Neuronal stem cell (in vitro differentiated cells): ENCODE measurements at regions not wholly inside any gene's neighbourhood (a gene's known extent, or its start where the extent isn't known, plus 50 kb on each side); places are given as distances from the start of the nearest gene placed in this dataset.

Experiments used
- DNase-seq: peaks from one replicate; pipeline ENCODE4 v3.0.0-alpha.2; 2013; ENCODE audit warnings: low spot score
- H2AFZ ChIP-seq: one replicate; pipeline ENCODE4 v1.6.1; 2013; ENCODE audit warnings: mild to moderate bottlenecking, low read length, inconsistent platforms
- H2AK5ac ChIP-seq: 2 replicates; pipeline ENCODE4 v1.6.1; 2013; ENCODE audit warnings: low read depth, mild to moderate bottlenecking, inconsistent platforms, low read length, moderate library complexity, mixed read lengths
- H2BK120ac ChIP-seq: 2 replicates; pipeline ENCODE4 v1.6.1; 2013; ENCODE audit warnings: low read depth, mild to moderate bottlenecking, inconsistent platforms, low read length, moderate library complexity, mixed read lengths
- H2BK12ac ChIP-seq: one replicate; pipeline ENCODE4 v1.6.1; 2013; ENCODE audit warnings: low read length, inconsistent platforms
- H2BK15ac ChIP-seq: 2 replicates; pipeline ENCODE4 v1.6.1; 2013; ENCODE audit warnings: mild to moderate bottlenecking, low read length, inconsistent platforms, mixed read lengths
- H2BK5ac ChIP-seq: one replicate; pipeline ENCODE4 v1.6.1; 2013; ENCODE audit warnings: inconsistent platforms, mild to moderate bottlenecking, low read length, moderate library complexity
- H3K14ac ChIP-seq: one replicate; pipeline ENCODE4 v1.6.1; 2013; ENCODE audit warnings: low read length, inconsistent platforms
- H3K18ac ChIP-seq: 2 replicates; pipeline ENCODE4 v1.6.1; 2013; ENCODE audit warnings: low read length, inconsistent platforms
- H3K23ac ChIP-seq: 2 replicates; pipeline ENCODE4 v1.6.1; 2013; ENCODE audit warnings: low read depth, mild to moderate bottlenecking, mixed read lengths, low read length, inconsistent platforms; ENCODE audit not compliant: poor library complexity
- H3K27ac ChIP-seq: replicated peaks from 3 replicates; pipeline ENCODE4 v1.5.1; 2013; ENCODE audit warnings: low read length, inconsistent platforms
- H3K27me3 ChIP-seq, 3 experiments: 2 replicates each; pipeline ENCODE4 v1.6.1; 2013; ENCODE audit warnings: low read length in 3 of 3, mild to moderate bottlenecking in 2 of 3, inconsistent platforms in 1 of 3, low read depth in 1 of 3, mixed read lengths in 1 of 3, moderate library complexity in 1 of 3; ENCODE audit not compliant: control insufficient read depth in 3 of 3, insufficient read depth in 3 of 3
- H3K36me3 ChIP-seq, 2 donors: replicated peaks in 1 of 2; 2 replicates each; pipeline ENCODE4 v1.6.1; 2013; ENCODE audit warnings: low read length in 2 of 2; ENCODE audit not compliant: control insufficient read depth in 2 of 2, insufficient read depth in 2 of 2
- H3K4ac ChIP-seq: 2 replicates; pipeline ENCODE4 v1.6.1; 2013; ENCODE audit warnings: inconsistent platforms, mild to moderate bottlenecking, low read length, moderate library complexity
- H3K4me1 ChIP-seq, 2 donors: 1 replicate in 1 of 2; 2 replicates in 1 of 2; pipeline ENCODE4 v1.6.1; 2013; ENCODE audit warnings: low read length in 2 of 2, low read depth in 1 of 2; ENCODE audit not compliant: control insufficient read depth in 2 of 2, insufficient read depth in 1 of 2
- H3K4me2 ChIP-seq: one replicate; pipeline ENCODE4 v1.6.1; 2013; ENCODE audit warnings: mild to moderate bottlenecking, low read length, inconsistent platforms; ENCODE audit not compliant: insufficient read depth, poor library complexity, severe bottlenecking
- H3K4me3 ChIP-seq, 2 donors: 2 replicates each; pipeline ENCODE4 v1.5.1; 2013; ENCODE audit warnings: low read length in 2 of 2, mild to moderate bottlenecking in 2 of 2, inconsistent platforms in 1 of 2, moderate library complexity in 1 of 2
- H3K79me1 ChIP-seq: one replicate; pipeline ENCODE4 v1.6.1; 2013; ENCODE audit warnings: low read depth, mild to moderate bottlenecking, inconsistent platforms, low read length, moderate library complexity
- H3K9ac ChIP-seq: one replicate; pipeline ENCODE4 v1.6.1; 2013; ENCODE audit warnings: mild to moderate bottlenecking, low read depth, low read length, inconsistent platforms; ENCODE audit not compliant: poor library complexity
- H3K9me3 ChIP-seq, 2 donors: replicated peaks in 1 of 2; 2 replicates each; pipeline versions ENCODE3 to v1.6.1; 2013; ENCODE audit warnings: low read length in 2 of 2, mild to moderate bottlenecking in 2 of 2, inconsistent platforms in 1 of 2, low read depth in 1 of 2, mixed read lengths in 1 of 2, moderate library complexity in 1 of 2; ENCODE audit not compliant: control insufficient read depth in 2 of 2, insufficient read depth in 1 of 2
- H4K8ac ChIP-seq: one replicate; pipeline ENCODE4 v1.6.1; 2013; ENCODE audit warnings: low read depth, mild to moderate bottlenecking, inconsistent platforms, low read length, moderate library complexity
- H4K91ac ChIP-seq: one replicate; pipeline ENCODE4 v1.6.1; 2013; ENCODE audit warnings: low read length, low read depth, mild to moderate bottlenecking, inconsistent platforms; ENCODE audit not compliant: poor library complexity
- WGBS, 2 donors: extraction: QIAGEN DNeasy Blood & Tissue Kit; methylation state at CpG; one replicate each; pipeline ENCODE4 v1.1.7; 2013; ENCODE audit warnings: missing lambda C conversion rate in 2 of 2, mixed read lengths in 1 of 2; ENCODE audit not compliant: insufficient read length in 2 of 2, insufficient replicate concordance in 1 of 2; ENCODE audit errors: extremely low coverage in 2 of 2; 5-methylcytosine and 5-hydroxymethylcytosine counted together

GRCh38 chr4:33649471-33649870 lies 2594.8 kb downstream of the ARAP2 start:
- DNase-seq: no peak
- H3K18ac ChIP-seq: no peak overlapping the region
- H4K91ac ChIP-seq: no peak overlapping the region

GRCh38 chr4:33650036-33650435 lies 2594.3 kb downstream of the ARAP2 start:
- Histone ChIP-seq H3K9ac (no peak overlapping the region), H2BK5ac (no peak overlapping the region), H3K14ac (no peak overlapping the region), H3K4ac (no peak overlapping the region), H3K79me1 (no peaks in the 10 kb centered on the region), H4K8ac (no peak overlapping the region), H2AFZ (no peak overlapping the region), H3K4me3 (no peak overlapping the region), H2AK5ac (no peak overlapping the region), H3K9me3 (no peaks in the 10 kb centered on the region), H3K23ac (no peak overlapping the region), H2BK120ac (no peak overlapping the region), H3K18ac (no peak overlapping the region), H4K91ac (no peak overlapping the region), H3K36me3 (no peaks in the 10 kb centered on the region), H2BK12ac (no peak overlapping the region), H3K27me3 (no peaks in the 10 kb centered on the region), H3K4me2 (no peak overlapping the region), H3K4me1 (no peaks in the 10 kb centered on the region), H2BK15ac (no peak overlapping the region), H3K27ac (no peak overlapping the region)
- no CpG with 5 or more reads among the region's 2 CpGs for WGBS, 2 donors
- no peak for DNase-seq

More at GRCh38 chr4:33649471-33649870, 2594.8 kb downstream of the ARAP2 start:
- Histone ChIP-seq H3K4me3 (no peak overlapping the region), H3K4ac (no peak overlapping the region), H3K4me1 (no peaks in the 10 kb centered on the region), H4K8ac (no peak overlapping the region), H3K27me3 (no peaks in the 10 kb centered on the region), H2BK120ac (no peak overlapping the region), H3K9me3 (no peaks in the 10 kb centered on the region), H2AFZ (no peak overlapping the region), H3K14ac (no peak overlapping the region), H2BK12ac (no peak overlapping the region), H3K9ac (no peak overlapping the region), H3K4me2 (no peak overlapping the region), H2BK15ac (no peak overlapping the region), H3K27ac (no peak overlapping the region), H2AK5ac (no peak overlapping the region), H3K36me3 (no peaks in the 10 kb centered on the region), H3K23ac (no peak overlapping the region), H2BK5ac (no peak overlapping the region), H3K79me1 (no peaks in the 10 kb centered on the region)
- no CpG with 5 or more reads among the region's 1 CpG for WGBS, 2 donors

- H3K27me3 ChIP-seq: no peaks in the 10 kb centered on the region
These were observed 2585.3 kb downstream of the ARAP2 start for GRCh38 chr4:33658971-33659370.

GRCh38 chr4:33661636-33662035 lies 2582.7 kb downstream of the ARAP2 start:
- Histone ChIP-seq H3K36me3 (no peaks in the 10 kb centered on the region), H3K9me3 (no peaks in the 10 kb centered on the region), H4K91ac (no peak overlapping the region), H3K18ac (no peak overlapping the region), H3K4ac (no peak overlapping the region), H2BK120ac (no peak overlapping the region), H3K79me1 (no peaks in the 10 kb centered on the region), H2AFZ (no peak overlapping the region), H2AK5ac (no peak overlapping the region), H3K9ac (no peak overlapping the region), H2BK15ac (no peak overlapping the region), H3K4me1 (no peaks in the 10 kb centered on the region), H4K8ac (no peak overlapping the region), H3K27me3 (no peaks in the 10 kb centered on the region), H3K4me2 (no peak overlapping the region), H2BK12ac (no peak overlapping the region), H3K27ac (no peak overlapping the region), H3K23ac (no peak overlapping the region), H2BK5ac (no peak overlapping the region), H3K14ac (no peak overlapping the region), H3K4me3 (no peak overlapping the region)
- DNase-seq: no peak

More at GRCh38 chr4:33658971-33659370, 2585.3 kb downstream of the ARAP2 start:
- no peak overlapping the region for H2AK5ac ChIP-seq
- no peaks in the 10 kb centered on the region for H3K79me1 ChIP-seq
- no peak overlapping the region for H3K14ac ChIP-seq
- H3K4me3 ChIP-seq: no peak overlapping the region
- H3K4ac ChIP-seq: no peak overlapping the region
- H2BK5ac ChIP-seq: no peak overlapping the region
- no peak overlapping the region for H2BK12ac ChIP-seq
- H2AFZ ChIP-seq: no peak overlapping the region
- no CpG with 5 or more reads among the region's 3 CpGs for WGBS, 2 donors
- no peak overlapping the region for H3K9ac ChIP-seq
- DNase-seq: no peak
- no peaks in the 10 kb centered on the region for H3K36me3 ChIP-seq
- H3K9me3 ChIP-seq: no peaks in the 10 kb centered on the region
- H3K18ac ChIP-seq: no peak overlapping the region
- no peak overlapping the region for H3K23ac ChIP-seq
- no peak overlapping the region for H4K8ac ChIP-seq
- no peak overlapping the region for H4K91ac ChIP-seq
- H2BK15ac ChIP-seq: no peak overlapping the region
- H3K4me2 ChIP-seq: no peak overlapping the region
- no peak overlapping the region for H3K27ac ChIP-seq
- no peaks in the 10 kb centered on the region for H3K4me1 ChIP-seq
- H2BK120ac ChIP-seq: no peak overlapping the region
